ENCODE measurements at regions not wholly inside any gene's neighbourhood (a gene's known extent, or its start where the extent isn't known, plus 50 kb on each side); places are given as distances from the start of the nearest gene placed in this dataset.
"Not testable (repeated sequence)": the region's sequence is repeated elsewhere in the genome, so short reads cannot be mapped to it uniquely, and the experiment has no call there.

- not testable (repeated sequence) for H3K36me3 ChIP-seq (ENCODE audit: control insufficient read depth, insufficient read depth, low read length); H3K4me1 ChIP-seq (ENCODE audit: control insufficient read depth, insufficient read depth, low read length); H3K9me3 ChIP-seq (ENCODE audit: control insufficient read depth, insufficient read depth, low read length); H3K4me3 ChIP-seq (ENCODE audit: low read depth, low read length); H3K9ac ChIP-seq (ENCODE audit: low read depth, low read length); H3K27me3 ChIP-seq (ENCODE audit: control insufficient read depth, insufficient read depth, low read length)
Observed at GRCh38 chrX:94946137-94946536, 1272.1 kb downstream of the FAM133A start.

- Histone ChIP-seq H3K9me3 (ENCODE audit: control insufficient read depth, insufficient read depth, low read length) (no peaks in the 10 kb centered on the region), H3K27me3 (ENCODE audit: control insufficient read depth, insufficient read depth, low read length) (no peaks in the 10 kb centered on the region), H3K36me3 (ENCODE audit: control insufficient read depth, insufficient read depth, low read length) (no peaks in the 10 kb centered on the region), H3K4me3 (ENCODE audit: low read depth, low read length) (no peak overlapping the region), H3K4me1 (ENCODE audit: control insufficient read depth, insufficient read depth, low read length) (no peaks in the 10 kb centered on the region), H3K9ac (ENCODE audit: low read depth, low read length) (no peak overlapping the region)
Observed at GRCh38 chrX:94961730-94962129, 1287.7 kb downstream of the FAM133A start.

DNA sequence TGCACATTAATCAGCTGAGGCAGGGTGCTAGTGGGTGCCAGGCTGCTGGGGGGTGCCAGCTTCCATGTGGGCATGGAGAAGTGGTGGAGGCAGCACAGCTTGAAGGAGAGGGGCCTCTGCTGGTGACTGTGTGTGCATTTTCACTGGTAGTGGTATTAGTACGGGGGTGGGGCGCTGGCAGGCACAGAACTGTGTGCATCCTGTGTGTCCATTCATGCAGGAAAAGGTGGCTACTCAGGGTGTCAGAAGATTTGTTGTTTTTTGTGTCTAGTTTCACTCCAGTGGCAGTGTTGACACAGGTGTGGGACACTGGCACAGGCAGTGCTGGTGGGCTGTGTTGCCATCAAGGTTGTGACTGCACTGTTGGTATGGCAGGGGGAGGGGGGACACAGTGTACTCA lies 1303.6 kb downstream of the FAM133A start:
- H3K9ac ChIP-seq (ENCODE audit: low read depth, low read length) = no peak overlapping the region
- no peak overlapping the region for H3K4me3 ChIP-seq (ENCODE audit: low read depth, low read length)
- no peaks in the 10 kb centered on the region for H3K4me1 ChIP-seq (ENCODE audit: control insufficient read depth, insufficient read depth, low read length)
- no peaks in the 10 kb centered on the region for H3K36me3 ChIP-seq (ENCODE audit: control insufficient read depth, insufficient read depth, low read length)
- no peaks in the 10 kb centered on the region for H3K27me3 ChIP-seq (ENCODE audit: control insufficient read depth, insufficient read depth, low read length)
- no peaks in the 10 kb centered on the region for H3K9me3 ChIP-seq (ENCODE audit: control insufficient read depth, insufficient read depth, low read length)

- Histone ChIP-seq H3K9me3 (ENCODE audit: control insufficient read depth, insufficient read depth, low read length) (no peaks in the 10 kb centered on the region), H3K9ac (ENCODE audit: low read depth, low read length) (no peak overlapping the region), H3K36me3 (ENCODE audit: control insufficient read depth, insufficient read depth, low read length) (no peaks in the 10 kb centered on the region), H3K27me3 (ENCODE audit: control insufficient read depth, insufficient read depth, low read length) (no peaks in the 10 kb centered on the region), H3K4me3 (ENCODE audit: low read depth, low read length) (no peak overlapping the region), H3K4me1 (ENCODE audit: control insufficient read depth, insufficient read depth, low read length) (no peaks in the 10 kb centered on the region)
Observed at GRCh38 chrX:94977986-94978385, 1304.0 kb downstream of the FAM133A start.
